Endothelial cell of umbilical vein (primary cell): ENCODE measurements at regions not wholly inside any gene's neighbourhood (a gene's known extent, or its start where the extent isn't known, plus 50 kb on each side); places are given as distances from the start of the nearest gene placed in this dataset.

Experiments
- BruUV-seq: library from RNA; stranded (reverse); fragments of 400-500 nt; replicated peaks from 2 replicates; lab custom pipeline; 2021; lab: Mats Ljungman, UMichigan
- CTCF ChIA-PET: fragments of 300-600, 350-600 bp; sonication (Branson Sonifier 250); formaldehyde crosslinking; loops from one replicate; lab custom pipeline; 2021; ENCODE audit warnings: antibody characterized with exemption, inconsistent platforms; lab: Charles Lee
- POLR2A ChIA-PET: fragments of 300-600, 350-600 bp; sonication (Branson Sonifier 250); formaldehyde crosslinking; loops from one replicate; lab custom pipeline; 2021; ENCODE audit warnings: antibody characterized with exemption, inconsistent platforms; lab: Charles Lee
- DNase-seq: peaks from one replicate; pipeline ENCODE4 v3.0.0-alpha.2; 2011; ENCODE audit warnings: low read depth, low spot score
- FAIRE-seq: peaks from 2 replicates; lab custom pipeline; 2011; peaks lifted over from hg19 to GRCh38; lab: Jason Lieb, UNC
- H2AFZ ChIP-seq: 2 replicates; pipeline ENCODE4 v1.6.0; 2012; ENCODE audit warnings: low read depth, low read length, control low read depth, inconsistent platforms
- H3K27ac ChIP-seq: 2 replicates; pipeline ENCODE4 v1.5.1; 2011; ENCODE audit warnings: low read depth, mild to moderate bottlenecking, control low read depth, low read length, moderate library complexity; ENCODE audit not compliant: insufficient read depth
- H3K27me3 ChIP-seq, 2 experiments: 2 replicates each; pipeline versions ENCODE4 v1.6.0 to v1.6.1; 2011; ENCODE audit warnings: low read length in 2 of 2, mixed read lengths in 1 of 2; ENCODE audit not compliant: control insufficient read depth in 2 of 2, insufficient read depth in 2 of 2
- H3K36me3 ChIP-seq, 2 experiments: 2 replicates in 1 of 2; 3 replicates in 1 of 2; pipeline ENCODE4 v1.5.1; 2011; ENCODE audit warnings: low read length in 2 of 2, mild to moderate bottlenecking in 1 of 2, moderate library complexity in 1 of 2; ENCODE audit not compliant: control insufficient read depth in 2 of 2, insufficient read depth in 2 of 2; ENCODE audit errors: extremely low read depth in 1 of 2
- H3K4me1 ChIP-seq: 3 replicates; pipeline ENCODE4 v1.5.1; 2011; ENCODE audit warnings: mild to moderate bottlenecking, low read length; ENCODE audit not compliant: control insufficient read depth, insufficient read depth; ENCODE audit errors: extremely low read depth
- H3K4me2 ChIP-seq: 2 replicates; pipeline ENCODE4 v1.6.1; 2011; ENCODE audit warnings: low read length, control low read depth, mixed read lengths; ENCODE audit not compliant: insufficient read depth
- H3K4me3 ChIP-seq, 3 experiments: fragments of 200-600 bp in 1 of 3; sonication (generic), shearing (Covaris generic) in 1 of 3; replicated peaks in 1 of 3; 2 replicates each; pipeline ENCODE4 v1.5.1; 2011 to 2016; ENCODE audit warnings: control low read depth in 3 of 3, low read length in 3 of 3, mild to moderate bottlenecking in 2 of 3, inconsistent platforms in 1 of 3, low read depth in 1 of 3, moderate library complexity in 1 of 3; ENCODE audit not compliant: insufficient read depth in 1 of 3
- H3K79me2 ChIP-seq: 2 replicates; pipeline ENCODE4 v1.6.0; 2012; ENCODE audit warnings: low read length, inconsistent platforms; ENCODE audit not compliant: control insufficient read depth, insufficient read depth
- H3K9ac ChIP-seq: replicated peaks from 2 replicates; pipeline ENCODE3; 2011; ENCODE audit warnings: low read length, control low read depth; ENCODE audit not compliant: insufficient read depth; ENCODE audit errors: extremely low read depth
- H3K9me1 ChIP-seq: replicated peaks from 3 replicates; pipeline ENCODE4 v1.6.0; 2011; ENCODE audit warnings: mild to moderate bottlenecking, low read length; ENCODE audit not compliant: control insufficient read depth, insufficient read depth; ENCODE audit errors: extremely low read depth
- H3K9me3 ChIP-seq: replicated peaks from 2 replicates; pipeline ENCODE4 v1.5.1; 2012; ENCODE audit warnings: low read length, inconsistent platforms; ENCODE audit not compliant: control insufficient read depth, insufficient read depth
- H4K20me1 ChIP-seq: replicated peaks from 2 replicates; pipeline ENCODE3; 2011; ENCODE audit warnings: mild to moderate bottlenecking, low read length; ENCODE audit not compliant: control insufficient read depth, insufficient read depth; ENCODE audit errors: extremely low read depth
- EZH2 ChIP-seq: IDR thresholded peaks from 2 replicates; pipeline ENCODE4 v1.6.1; 2012; ENCODE audit warnings: borderline replicate concordance, low read depth, mild to moderate bottlenecking, moderate library complexity, low read length, inconsistent platforms; ENCODE audit not compliant: severe bottlenecking
- FOS ChIP-seq: IDR thresholded peaks from 2 replicates; pipeline ENCODE4 v1.6.1; 2011; ENCODE audit warnings: mild to moderate bottlenecking, low read length, moderate library complexity, borderline replicate concordance; ENCODE audit not compliant: insufficient read depth
- GATA2 ChIP-seq: IDR thresholded peaks from 2 replicates; pipeline ENCODE4 v1.7.0; 2011; ENCODE audit warnings: low read depth, mild to moderate bottlenecking, moderate library complexity, mixed read lengths, low read length; ENCODE audit not compliant: insufficient read length, insufficient read depth
- JUN ChIP-seq: IDR thresholded peaks from 2 replicates; pipeline ENCODE4 v1.6.1; 2011; ENCODE audit warnings: borderline replicate concordance, low read depth; ENCODE audit not compliant: insufficient read length, insufficient read depth
- MYC ChIP-seq: IDR thresholded peaks from one replicate; pipeline ENCODE4 v1.6.1; 2011; ENCODE audit warnings: mild to moderate bottlenecking, low read depth, low read length
- POLR2A ChIP-seq: IDR thresholded peaks from 2 replicates; pipeline ENCODE4 v1.6.1; 2012; ENCODE audit warnings: low read depth, mild to moderate bottlenecking, control low read depth, low read length
- POLR2AphosphoS5 ChIP-seq: IDR thresholded peaks from 2 replicates; pipeline ENCODE4 v1.6.1; 2012; ENCODE audit warnings: low read depth, mild to moderate bottlenecking, control low read depth, low read length, moderate library complexity; ENCODE audit not compliant: insufficient read depth
- dilution Hi-C: fragments of 300-500 bp; cut with MboI; formaldehyde crosslinking; loops from one replicate; pipeline ENCODE4 v1.15.0; 2019; ENCODE audit warnings: low sequenced_read_pairs; ENCODE audit not compliant: extremely low pct_ligation_motif_present
- intact Hi-C: fragments of 100-400 bp; cut with micrococcal nuclease; formaldehyde crosslinking; loops from one replicate; pipeline ENCODE4 v1.10.0; 2022
- TF ChIP-seq, protein P1 (sequence below), 2 donors: IDR thresholded peaks; 1 replicate in 1 of 2; 2 replicates in 1 of 2; pipeline ENCODE4 v1.5.1; 2011; ENCODE audit warnings: low read length in 2 of 2, mild to moderate bottlenecking in 2 of 2, moderate library complexity in 2 of 2, control low read depth in 1 of 2, inconsistent platforms in 1 of 2, low read depth in 1 of 2; ENCODE audit not compliant: insufficient read depth in 1 of 2; ENCODE audit errors: extremely low read depth in 1 of 2
- TF ChIP-seq, protein P2 (sequence below): IDR thresholded peaks from 2 replicates; pipeline ENCODE4 v1.6.1; 2011; ENCODE audit not compliant: insufficient read depth, insufficient read length

- intact Hi-C loops (no loop called here), dilution Hi-C loops (no loop called here)
- Histone ChIP-seq H3K4me2 (no peak overlapping the region), H3K4me3 (no peak overlapping the region), H3K9ac (no peak overlapping the region), H3K27ac (no peak overlapping the region), H3K9me3 (no peaks in the 10 kb centered on the region), H3K4me1 (no peaks in the 10 kb centered on the region), H3K9me1 (no peaks in the 10 kb centered on the region), H3K27me3 (no peaks in the 10 kb centered on the region), H3K36me3 (no peaks in the 10 kb centered on the region), H2AFZ (no peak overlapping the region), H3K79me2 (no peaks in the 10 kb centered on the region), H4K20me1 (no peaks in the 10 kb centered on the region)
- DNase-seq (no peak), FAIRE-seq (no peak)
- no TSS peak for BruUV-seq
- ChIA-PET CTCF (no interaction called here), POLR2A (no interaction called here)
- TF ChIP-seq, protein P1, sequence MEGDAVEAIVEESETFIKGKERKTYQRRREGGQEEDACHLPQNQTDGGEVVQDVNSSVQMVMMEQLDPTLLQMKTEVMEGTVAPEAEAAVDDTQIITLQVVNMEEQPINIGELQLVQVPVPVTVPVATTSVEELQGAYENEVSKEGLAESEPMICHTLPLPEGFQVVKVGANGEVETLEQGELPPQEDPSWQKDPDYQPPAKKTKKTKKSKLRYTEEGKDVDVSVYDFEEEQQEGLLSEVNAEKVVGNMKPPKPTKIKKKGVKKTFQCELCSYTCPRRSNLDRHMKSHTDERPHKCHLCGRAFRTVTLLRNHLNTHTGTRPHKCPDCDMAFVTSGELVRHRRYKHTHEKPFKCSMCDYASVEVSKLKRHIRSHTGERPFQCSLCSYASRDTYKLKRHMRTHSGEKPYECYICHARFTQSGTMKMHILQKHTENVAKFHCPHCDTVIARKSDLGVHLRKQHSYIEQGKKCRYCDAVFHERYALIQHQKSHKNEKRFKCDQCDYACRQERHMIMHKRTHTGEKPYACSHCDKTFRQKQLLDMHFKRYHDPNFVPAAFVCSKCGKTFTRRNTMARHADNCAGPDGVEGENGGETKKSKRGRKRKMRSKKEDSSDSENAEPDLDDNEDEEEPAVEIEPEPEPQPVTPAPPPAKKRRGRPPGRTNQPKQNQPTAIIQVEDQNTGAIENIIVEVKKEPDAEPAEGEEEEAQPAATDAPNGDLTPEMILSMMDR (IDR thresholded peaks at IDR 0.05; ENCODE audit: extremely low read depth in 1 of 2, insufficient read depth in 1 of 2, low read depth in 1 of 2, low read length in 2 of 2): no peak
- TF ChIP-seq, protein P2, sequence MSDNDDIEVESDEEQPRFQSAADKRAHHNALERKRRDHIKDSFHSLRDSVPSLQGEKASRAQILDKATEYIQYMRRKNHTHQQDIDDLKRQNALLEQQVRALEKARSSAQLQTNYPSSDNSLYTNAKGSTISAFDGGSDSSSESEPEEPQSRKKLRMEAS: no peak
- TF ChIP-seq GATA2 (no peak), JUN (no peak), EZH2 (no peak), POLR2AphosphoS5 (no peak), MYC (no peak), FOS (no peak), POLR2A (no peak)
Observed at GRCh38 chr6:91045161-91045560, 458.3 kb upstream of the MAP3K7 start.
